Ishikawa (cell line): ENCODE measurements at regions not wholly inside any gene's neighbourhood (a gene's known extent, or its start where the extent isn't known, plus 50 kb on each side); places are given as distances from the start of the nearest gene placed in this dataset.

ENCODE experiments used
- CEBPB ChIP-seq: IDR thresholded peaks from 2 replicates; pipeline ENCODE4 v1.6.1; 2012
- CREB1 ChIP-seq: IDR thresholded peaks from 2 replicates; pipeline ENCODE4 v1.6.1; 2012; ENCODE audit warnings: low read depth
- EGR1 ChIP-seq: IDR thresholded peaks from 2 replicates; pipeline ENCODE4 v1.6.1; 2012
- EP300 ChIP-seq: IDR thresholded peaks from 2 replicates; pipeline ENCODE4 v1.6.1; 2012; ENCODE audit warnings: borderline replicate concordance
- FOXM1 ChIP-seq: IDR thresholded peaks from 2 replicates; pipeline ENCODE4 v1.6.1; 2012; ENCODE audit warnings: low read depth, borderline replicate concordance
- MAX ChIP-seq: IDR thresholded peaks from 2 replicates; pipeline ENCODE4 v1.6.1; 2012
- NFIC ChIP-seq: IDR thresholded peaks from 2 replicates; pipeline ENCODE4 v1.6.1; 2012
- RAD21 ChIP-seq: IDR thresholded peaks from 2 replicates; pipeline ENCODE4 v1.6.1; 2012; ENCODE audit warnings: low read depth
- REST ChIP-seq: IDR thresholded peaks from 2 replicates; pipeline ENCODE4 v1.6.1; 2012; ENCODE audit warnings: low read depth, mild to moderate bottlenecking
- TAF1 ChIP-seq: IDR thresholded peaks from 2 replicates; pipeline ENCODE4 v1.6.1; 2012; ENCODE audit warnings: low read depth, mild to moderate bottlenecking
- TCF12 ChIP-seq: IDR thresholded peaks from 2 replicates; pipeline ENCODE4 v1.6.1; 2012; ENCODE audit warnings: low read depth
- TEAD4 ChIP-seq: IDR thresholded peaks from 2 replicates; pipeline ENCODE4 v1.6.1; 2012
- USF1 ChIP-seq: IDR thresholded peaks from 2 replicates; pipeline ENCODE4 v1.6.1; 2012
- YY1 ChIP-seq: IDR thresholded peaks from 2 replicates; pipeline ENCODE4 v1.6.1; 2012; ENCODE audit warnings: low read depth
- ZBTB7A ChIP-seq: IDR thresholded peaks from 2 replicates; pipeline ENCODE4 v1.6.1; 2012; ENCODE audit warnings: low read depth

- TF ChIP-seq USF1 (no peak), ZBTB7A (no peak), RAD21 (no peak), FOXM1 (no peak), CREB1 (no peak), YY1 (no peak), MAX (no peak), TCF12 (no peak), NFIC (no peak), REST (no peak), EP300 (no peak), TEAD4 (no peak), CEBPB (no peak), EGR1 (no peak), TAF1 (no peak)
These were observed 164.2 kb downstream of the ACTL7B start for GRCh38 chr9:108691614-108692013.

- no peak for TF ChIP-seq YY1
These were observed 167.1 kb downstream of the ACTL7B start for GRCh38 chr9:108688676-108689075.

- TF ChIP-seq REST (no peak), NFIC (no peak), YY1 (no peak), ZBTB7A (no peak), MAX (no peak), EGR1 (no peak), CREB1 (no peak), FOXM1 (no peak), USF1 (no peak), EP300 (no peak), TCF12 (no peak), RAD21 (no peak), TAF1 (no peak), CEBPB (no peak), TEAD4 (no peak)
These were observed 167.7 kb downstream of the ACTL7B start for GRCh38 chr9:108688051-108688450.

- TF ChIP-seq ZBTB7A (no peak), NFIC (no peak), EGR1 (no peak), EP300 (no peak), USF1 (no peak), FOXM1 (no peak), CEBPB (no peak), RAD21 (no peak), CREB1 (no peak), TEAD4 (no peak), REST (no peak), TAF1 (no peak), TCF12 (no peak), YY1 (no peak)
These were observed 168.5 kb downstream of the ACTL7B start for GRCh38 chr9:108687006-108687987.
